ENCODE measurements at regions not wholly inside any gene's neighbourhood (a gene's known extent, or its start where the extent isn't known, plus 50 kb on each side); places are given as distances from the start of the nearest gene placed in this dataset.

DNA sequence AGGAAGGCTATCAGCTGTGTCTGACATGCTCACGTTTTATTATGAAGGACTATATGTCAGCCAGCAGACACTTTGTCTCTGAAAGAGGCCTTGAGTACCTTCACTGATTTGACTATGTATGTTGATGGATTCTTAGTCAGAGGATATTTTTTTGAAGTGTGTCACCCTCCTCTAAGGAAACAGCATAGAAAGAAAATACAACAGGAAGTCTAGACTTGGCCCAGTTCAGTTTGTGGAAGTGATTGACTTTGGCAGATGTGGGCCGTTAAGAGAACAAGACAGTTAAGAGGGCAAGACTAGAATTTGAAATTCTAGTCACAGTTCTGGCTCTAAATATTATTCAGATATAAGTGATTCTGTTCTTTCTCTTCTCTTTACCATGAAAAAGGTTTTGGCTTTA, 471.5 kb downstream of the CDH8 start:
- TF ChIP-seq FOXP1 (CRISPR knock-in tag; IDR thresholded peaks at IDR 0.05) = no peak
- TF ChIP-seq ZNF239 (CRISPR knock-in tag; IDR thresholded peaks at IDR 0.05) = no peak
- TF ChIP-seq CREM (IDR thresholded peaks at IDR 0.05; ENCODE audit: low read depth) = no peak
- no peak for TF ChIP-seq TEAD4 (IDR thresholded peaks at IDR 0.05; ENCODE audit: low read length)
- TF ChIP-seq TEAD4 (CRISPR knock-in tag; IDR thresholded peaks at IDR 0.05; ENCODE audit: borderline replicate concordance) = no peak
